ENCODE measurements at regions not wholly inside any gene's neighbourhood (a gene's known extent, or its start where the extent isn't known, plus 50 kb on each side); places are given as distances from the start of the nearest gene placed in this dataset.
"Not testable (repeated sequence)": the region's sequence is repeated elsewhere in the genome, so short reads cannot be mapped to it uniquely, and the experiment has no call there.

- intact Hi-C loops (cut with DNase I) = not testable (repeated sequence)
- DNase-seq = peak in 5 of 10 donors; percentile 28 to 78 (median 71)
Measured at GRCh38 chr12:131268123-131268522, 314.4 kb downstream of the ADGRD1 start.

- intact Hi-C loops (cut with DNase I) = not testable (repeated sequence)
- DNase-seq = peak in 1 of 10 donors; percentile 57
Measured at GRCh38 chr12:131268571-131268970, 314.9 kb downstream of the ADGRD1 start.

GRCh38 chr12:131269551-131269950, 315.8 kb downstream of the ADGRD1 start:
- intact Hi-C loops (cut with DNase I) = no loop called here
- DNase-seq = peak in 2 of 10 donors; percentile 55 to 75

- peak in 2 of 10 donors; percentile 18 to 25 for DNase-seq
- intact Hi-C loops (cut with DNase I) = not testable (repeated sequence)
Measured at GRCh38 chr12:131269977-131270376, 316.3 kb downstream of the ADGRD1 start.

- DNase-seq = no peak
- intact Hi-C loops (cut with DNase I) = no loop called here
Measured at GRCh38 chr12:131271724-131272123, 318.0 kb downstream of the ADGRD1 start.

- intact Hi-C loops (cut with DNase I) = not testable (repeated sequence)
- peak in 2 of 10 donors; percentile 59 to 63 for DNase-seq
Measured at GRCh38 chr12:131272283-131272814, 318.6 kb downstream of the ADGRD1 start.

GRCh38 chr12:131273291-131273845, 319.7 kb downstream of the ADGRD1 start:
- DNase-seq = peak in 1 of 10 donors; percentile 34
- intact Hi-C loops (cut with DNase I) = no loop called here

GRCh38 chr12:131274061-131274460, 320.4 kb downstream of the ADGRD1 start:
- DNase-seq = peak in 2 of 10 donors; percentile 70 to 82

GRCh38 chr12:131274906-131275305, 321.2 kb downstream of the ADGRD1 start:
- DNase-seq = peak in 2 of 10 donors; percentile 38 to 51
- intact Hi-C loops (cut with DNase I) = no loop called here

More at GRCh38 chr12:131274061-131274460, 320.4 kb downstream of the ADGRD1 start:
- intact Hi-C loops (cut with DNase I) = no loop called here

GRCh38 chr12:131275824-131276223, 322.1 kb downstream of the ADGRD1 start:
- peak in 2 of 10 donors; percentile 58 to 70 for DNase-seq
- intact Hi-C loops (cut with DNase I) = no loop called here

GRCh38 chr12:131276501-131277185, 322.9 kb downstream of the ADGRD1 start:
- DNase-seq = peak in 2 of 10 donors; percentile 59 to 77
- intact Hi-C loops (cut with DNase I) = no loop called here

- peak in 2 of 10 donors; percentile 77 to 82 for DNase-seq
- intact Hi-C loops (cut with DNase I) = not testable (repeated sequence)
Measured at GRCh38 chr12:131277186-131278091, 323.7 kb downstream of the ADGRD1 start.

GRCh38 chr12:131278451-131279115, 324.9 kb downstream of the ADGRD1 start:
- intact Hi-C loops (cut with DNase I) = not testable (repeated sequence)
- peak in 3 of 10 donors; percentile 3 to 70 (median 68) for DNase-seq

- DNase-seq = peak in 3 of 10 donors; percentile 4 to 80 (median 65)
- intact Hi-C loops (cut with DNase I) = no loop called here
Measured at GRCh38 chr12:131279281-131279921, 325.7 kb downstream of the ADGRD1 start.

- intact Hi-C loops (cut with DNase I) = no loop called here
- DNase-seq = peak in 2 of 10 donors; percentile 4 to 47
Measured at GRCh38 chr12:131280426-131280825, 326.7 kb downstream of the ADGRD1 start.

GRCh38 chr12:131281016-131281415, 327.3 kb downstream of the ADGRD1 start:
- DNase-seq = peak in 3 of 10 donors; percentile 0 to 76 (median 67)
- intact Hi-C loops (cut with DNase I) = no loop called here

- peak in 2 of 10 donors; percentile 38 to 62 for DNase-seq
- intact Hi-C loops (cut with DNase I) = no loop called here
Measured at GRCh38 chr12:131282292-131283080, 328.8 kb downstream of the ADGRD1 start.

- intact Hi-C loops (cut with DNase I) = no loop called here
- DNase-seq = peak in 2 of 10 donors; percentile 34 to 64
Measured at GRCh38 chr12:131283191-131283861, 329.6 kb downstream of the ADGRD1 start.
